ENCODE measurements at regions not wholly inside any gene's neighbourhood (a gene's known extent, or its start where the extent isn't known, plus 50 kb on each side); places are given as distances from the start of the nearest gene placed in this dataset.

- Mint-ChIP-seq H3K27ac (ENCODE audit: unreplicated experiment) (peak overlapping the region; percentile 89), H3K36me3 (ENCODE audit: unreplicated experiment) (no peaks in the 10 kb centered on the region), H3K4me3 (ENCODE audit: unreplicated experiment) (no peak overlapping the region), H3K9me3 (ENCODE audit: unreplicated experiment) (peaks cover 7% of the 10 kb centered on the region), H3K27me3 (ENCODE audit: unreplicated experiment) (no peaks in the 10 kb centered on the region), H3K4me1 (ENCODE audit: unreplicated experiment) (peaks cover 80% of the 10 kb centered on the region)
- TF ChIP-seq, protein P1, sequence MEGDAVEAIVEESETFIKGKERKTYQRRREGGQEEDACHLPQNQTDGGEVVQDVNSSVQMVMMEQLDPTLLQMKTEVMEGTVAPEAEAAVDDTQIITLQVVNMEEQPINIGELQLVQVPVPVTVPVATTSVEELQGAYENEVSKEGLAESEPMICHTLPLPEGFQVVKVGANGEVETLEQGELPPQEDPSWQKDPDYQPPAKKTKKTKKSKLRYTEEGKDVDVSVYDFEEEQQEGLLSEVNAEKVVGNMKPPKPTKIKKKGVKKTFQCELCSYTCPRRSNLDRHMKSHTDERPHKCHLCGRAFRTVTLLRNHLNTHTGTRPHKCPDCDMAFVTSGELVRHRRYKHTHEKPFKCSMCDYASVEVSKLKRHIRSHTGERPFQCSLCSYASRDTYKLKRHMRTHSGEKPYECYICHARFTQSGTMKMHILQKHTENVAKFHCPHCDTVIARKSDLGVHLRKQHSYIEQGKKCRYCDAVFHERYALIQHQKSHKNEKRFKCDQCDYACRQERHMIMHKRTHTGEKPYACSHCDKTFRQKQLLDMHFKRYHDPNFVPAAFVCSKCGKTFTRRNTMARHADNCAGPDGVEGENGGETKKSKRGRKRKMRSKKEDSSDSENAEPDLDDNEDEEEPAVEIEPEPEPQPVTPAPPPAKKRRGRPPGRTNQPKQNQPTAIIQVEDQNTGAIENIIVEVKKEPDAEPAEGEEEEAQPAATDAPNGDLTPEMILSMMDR (IDR thresholded peaks at IDR 0.05) = no peak
- DNase-seq (ENCODE audit: extremely low spot score, unreplicated experiment) = peak; percentile 88
Observed at GRCh38 chr15:39362821-39363561, 217.9 kb upstream of the THBS1 start.

- H3K9me3 Mint-ChIP-seq (ENCODE audit: unreplicated experiment) = peaks cover 7% of the 10 kb centered on the region
- H3K27me3 Mint-ChIP-seq (ENCODE audit: unreplicated experiment) = no peaks in the 10 kb centered on the region
- peaks cover 72% of the 10 kb centered on the region for H3K4me1 Mint-ChIP-seq (ENCODE audit: unreplicated experiment)
- H3K27ac Mint-ChIP-seq (ENCODE audit: unreplicated experiment) = peak overlapping the region; percentile 89
- TF ChIP-seq, protein P1 (IDR thresholded peaks at IDR 0.05) = no peak
- DNase-seq (ENCODE audit: extremely low spot score, unreplicated experiment) = no peak
- no peaks in the 10 kb centered on the region for H3K36me3 Mint-ChIP-seq (ENCODE audit: unreplicated experiment)
- H3K4me3 Mint-ChIP-seq (ENCODE audit: unreplicated experiment) = no peak overlapping the region
Observed at GRCh38 chr15:39363761-39364586, 216.9 kb upstream of the THBS1 start.

- Mint-ChIP-seq H3K4me1 (ENCODE audit: unreplicated experiment) (peaks cover 66% of the 10 kb centered on the region), H3K27ac (ENCODE audit: unreplicated experiment) (peak overlapping the region; percentile 89), H3K9me3 (ENCODE audit: unreplicated experiment) (peaks cover 7% of the 10 kb centered on the region), H3K36me3 (ENCODE audit: unreplicated experiment) (no peaks in the 10 kb centered on the region), H3K4me3 (ENCODE audit: unreplicated experiment) (no peak overlapping the region), H3K27me3 (ENCODE audit: unreplicated experiment) (no peaks in the 10 kb centered on the region)
- no peak for DNase-seq (ENCODE audit: extremely low spot score, unreplicated experiment)
- TF ChIP-seq, protein P1 (IDR thresholded peaks at IDR 0.05) = no peak
Observed at GRCh38 chr15:39364721-39365120, 216.2 kb upstream of the THBS1 start.

- Mint-ChIP-seq H3K4me1 (ENCODE audit: unreplicated experiment) (peaks cover 63% of the 10 kb centered on the region), H3K4me3 (ENCODE audit: unreplicated experiment) (no peak overlapping the region), H3K9me3 (ENCODE audit: unreplicated experiment) (peaks cover 12% of the 10 kb centered on the region), H3K36me3 (ENCODE audit: unreplicated experiment) (peaks cover under 1% of the 10 kb centered on the region), H3K27ac (ENCODE audit: unreplicated experiment) (no peak overlapping the region), H3K27me3 (ENCODE audit: unreplicated experiment) (no peaks in the 10 kb centered on the region)
- no peak for DNase-seq (ENCODE audit: extremely low spot score, unreplicated experiment)
- TF ChIP-seq, protein P1 (IDR thresholded peaks at IDR 0.05) = no peak
Observed at GRCh38 chr15:39365161-39365560, 215.7 kb upstream of the THBS1 start.

- TF ChIP-seq, protein P1 (IDR thresholded peaks at IDR 0.05) = no peak
- H3K4me3 Mint-ChIP-seq (ENCODE audit: unreplicated experiment) = no peak overlapping the region
- H3K36me3 Mint-ChIP-seq (ENCODE audit: unreplicated experiment) = peaks cover 3% of the 10 kb centered on the region
- peaks cover 56% of the 10 kb centered on the region for H3K4me1 Mint-ChIP-seq (ENCODE audit: unreplicated experiment)
- DNase-seq (ENCODE audit: extremely low spot score, unreplicated experiment) = no peak
- peaks cover 13% of the 10 kb centered on the region for H3K9me3 Mint-ChIP-seq (ENCODE audit: unreplicated experiment)
- H3K27ac Mint-ChIP-seq (ENCODE audit: unreplicated experiment) = no peak overlapping the region
- H3K27me3 Mint-ChIP-seq (ENCODE audit: unreplicated experiment) = no peaks in the 10 kb centered on the region
Observed at GRCh38 chr15:39365873-39366272, 215.0 kb upstream of the THBS1 start.

Data from osteocyte (in vitro differentiated cells).